Smooth muscle cell (in vitro differentiated cells): ENCODE measurements at regions not wholly inside any gene's neighbourhood (a gene's known extent, or its start where the extent isn't known, plus 50 kb on each side); places are given as distances from the start of the nearest gene placed in this dataset.
A peak's percentile ranks its signal among the peaks of the same experiment; 100 is the strongest.

ENCODE experiments used
- DNase-seq: peaks from one replicate; lab custom pipeline; 2025; ENCODE audit not compliant: unreplicated experiment; lab: John Stamatoyannopoulos, UW
- H2AFZ ChIP-seq: fragments of 200-600 bp; sonication (generic); 2 replicates; pipeline ENCODE4 v1.6.0; 2016; ENCODE audit warnings: antibody characterized with exemption, low read depth, mild to moderate bottlenecking
- H3F3A ChIP-seq: fragments of 200-600 bp; sonication (generic); 2 replicates; pipeline ENCODE4 v1.6.0; 2017; ENCODE audit warnings: antibody characterized with exemption, low read depth
- H3K27ac ChIP-seq: fragments of 200-600 bp; sonication (generic); 2 replicates; pipeline ENCODE4 v1.5.1; 2016; ENCODE audit warnings: low read depth, mild to moderate bottlenecking
- H3K27me3 ChIP-seq: fragments of 200-600 bp; sonication (generic); 2 replicates; pipeline ENCODE4 v1.6.1; 2016; ENCODE audit warnings: low read depth, mild to moderate bottlenecking
- H3K36me3 ChIP-seq: fragments of 200-600 bp; sonication (generic); 2 replicates; pipeline ENCODE4 v1.5.1; 2016; ENCODE audit warnings: low read depth
- H3K4me1 ChIP-seq: fragments of 200-600 bp; sonication (generic); 2 replicates; pipeline ENCODE4 v1.5.1; 2016; ENCODE audit warnings: low read depth
- H3K4me2 ChIP-seq: fragments of 200-600 bp; sonication (generic); 2 replicates; pipeline ENCODE4 v1.6.0; 2016; ENCODE audit warnings: mild to moderate bottlenecking
- H3K4me3 ChIP-seq: fragments of 200-600 bp; sonication (generic); 2 replicates; pipeline ENCODE4 v1.5.1; 2016; ENCODE audit warnings: mild to moderate bottlenecking
- H3K79me2 ChIP-seq: fragments of 200-600 bp; sonication (generic); 2 replicates; pipeline ENCODE4 v1.6.0; 2016; ENCODE audit warnings: low read depth, mild to moderate bottlenecking
- H3K9ac ChIP-seq: fragments of 200-600 bp; sonication (generic); 2 replicates; pipeline ENCODE4 v1.6.0; 2016; ENCODE audit warnings: low read depth
- H3K9me3 ChIP-seq: fragments of 200-600 bp; sonication (generic); replicated peaks from 2 replicates; pipeline ENCODE4 v1.5.1; 2016; ENCODE audit warnings: low read depth
- H4K20me1 ChIP-seq: fragments of 200-600 bp; sonication (generic); 2 replicates; pipeline ENCODE4 v1.6.0; 2016; ENCODE audit warnings: low read depth
- CTCF ChIP-seq: fragments of 200-600 bp; sonication (generic); IDR thresholded peaks from 2 replicates; pipeline ENCODE4 v1.5.1; 2017; ENCODE audit warnings: borderline replicate concordance, mild to moderate bottlenecking, antibody characterized with exemption; ENCODE audit not compliant: insufficient read depth, poor library complexity, severe bottlenecking
- WGBS: methylation state at CpG from one replicate; pipeline ENCODE4 v1.1.7; 2016; ENCODE audit warnings: low lambda C conversion rate; 5-methylcytosine and 5-hydroxymethylcytosine counted together

GRCh38 chr7:27305854-27306253 is 63.3 kb downstream of the EVX1 start:
- H3K9ac ChIP-seq: no peak overlapping the region
- no peaks in the 10 kb centered on the region for H3K4me1 ChIP-seq
- no peak for DNase-seq
- 76% methylated on average over 6 of the region's 6 CpGs for WGBS
- H3F3A ChIP-seq: no peaks in the 10 kb centered on the region
- no peak overlapping the region for H3K4me3 ChIP-seq
- H3K36me3 ChIP-seq: no peaks in the 10 kb centered on the region
- H3K27me3 ChIP-seq: no peaks in the 10 kb centered on the region
- no peak overlapping the region for H2AFZ ChIP-seq
- H4K20me1 ChIP-seq: no peaks in the 10 kb centered on the region
- TF ChIP-seq CTCF: no peak
- no peaks in the 10 kb centered on the region for H3K79me2 ChIP-seq
- H3K27ac ChIP-seq: no peak overlapping the region
- no peak overlapping the region for H3K4me2 ChIP-seq
- no peaks in the 10 kb centered on the region for H3K9me3 ChIP-seq

- Histone ChIP-seq H3K4me2 (no peak overlapping the region), H3K27ac (no peak overlapping the region), H3F3A (no peaks in the 10 kb centered on the region), H3K9me3 (no peaks in the 10 kb centered on the region), H3K27me3 (no peaks in the 10 kb centered on the region), H3K4me1 (peaks cover 6% of the 10 kb centered on the region), H4K20me1 (no peaks in the 10 kb centered on the region), H3K36me3 (no peaks in the 10 kb centered on the region), H3K79me2 (no peaks in the 10 kb centered on the region), H3K4me3 (no peak overlapping the region), H3K9ac (no peak overlapping the region), H2AFZ (no peak overlapping the region)
- no peak for TF ChIP-seq CTCF
- no peak for DNase-seq
- 87% methylated on average over 4 of the region's 4 CpGs for WGBS
Observed at GRCh38 chr7:27312820-27313219, 70.2 kb downstream of the EVX1 start.

- DNase-seq: no peak
- Histone ChIP-seq H3F3A (no peaks in the 10 kb centered on the region), H3K4me1 (peaks cover 6% of the 10 kb centered on the region), H3K9me3 (no peaks in the 10 kb centered on the region), H3K36me3 (no peaks in the 10 kb centered on the region), H4K20me1 (no peaks in the 10 kb centered on the region), H3K4me2 (peak overlapping the region; percentile 37), H3K9ac (no peak overlapping the region), H3K27me3 (no peaks in the 10 kb centered on the region), H3K27ac (peak overlapping the region; percentile 54), H3K79me2 (no peaks in the 10 kb centered on the region), H3K4me3 (no peak overlapping the region), H2AFZ (peak overlapping the region; percentile 12)
- WGBS: 62% methylated on average over 3 of the region's 3 CpGs
- no peak for TF ChIP-seq CTCF
Observed at GRCh38 chr7:27314111-27314510, 71.5 kb downstream of the EVX1 start.

- H3K27ac ChIP-seq: peak overlapping the region; percentile 54
- H3K4me2 ChIP-seq: peak overlapping the region; percentile 18
- WGBS: 29% methylated on average over 5 of the region's 5 CpGs
- H4K20me1 ChIP-seq: no peaks in the 10 kb centered on the region
- no peak overlapping the region for H3K4me3 ChIP-seq
- peak overlapping the region; percentile 12 for H2AFZ ChIP-seq
- TF ChIP-seq CTCF: no peak
- peaks cover 6% of the 10 kb centered on the region for H3K4me1 ChIP-seq
- H3F3A ChIP-seq: no peaks in the 10 kb centered on the region
- no peak overlapping the region for H3K9ac ChIP-seq
- no peaks in the 10 kb centered on the region for H3K79me2 ChIP-seq
- H3K9me3 ChIP-seq: no peaks in the 10 kb centered on the region
- no peak for DNase-seq
- no peaks in the 10 kb centered on the region for H3K36me3 ChIP-seq
- no peaks in the 10 kb centered on the region for H3K27me3 ChIP-seq
Observed at GRCh38 chr7:27315066-27315465, 72.5 kb downstream of the EVX1 start.
